PFSK-1 (cell line): ENCODE measurements at regions not wholly inside any gene's neighbourhood (a gene's known extent, or its start where the extent isn't known, plus 50 kb on each side); places are given as distances from the start of the nearest gene placed in this dataset.

Source experiments
- POLR2AphosphoS5 ChIP-seq: IDR thresholded peaks from 2 replicates; pipeline ENCODE4 v1.6.1; 2012; ENCODE audit warnings: low read depth, mild to moderate bottlenecking, control low read depth, low read length, moderate library complexity
- REST ChIP-seq, 2 experiments: IDR thresholded peaks; 2 replicates each; pipeline versions ENCODE4 v1.6.1 to v1.8.0; 2011 to 2012; ENCODE audit warnings: low read depth in 2 of 2, low read length in 2 of 2, control low read depth in 1 of 2, inconsistent platforms in 1 of 2, mild to moderate bottlenecking in 1 of 2, moderate library complexity in 1 of 2; ENCODE audit not compliant: insufficient read depth in 1 of 2
- SIN3A ChIP-seq: IDR thresholded peaks from 2 replicates; pipeline ENCODE4 v1.6.1; 2012; ENCODE audit warnings: mild to moderate bottlenecking, low read length, moderate library complexity, borderline replicate concordance; ENCODE audit not compliant: insufficient read depth
- TAF1 ChIP-seq: IDR thresholded peaks from 2 replicates; pipeline ENCODE4 v1.6.1; 2012; ENCODE audit warnings: low read length, control low read depth, borderline replicate concordance; ENCODE audit not compliant: insufficient read depth

- no peak for TF ChIP-seq POLR2AphosphoS5
- TF ChIP-seq TAF1, result no peak
- TF ChIP-seq REST (IDR thresholded peaks at IDR 0.05; ENCODE audit: insufficient read depth in 1 of 2, low read depth in 2 of 2, low read length in 2 of 2), result no peak
- TF ChIP-seq SIN3A, result no peak
Measured at GRCh38 chr18:11283479-11284161, 134.3 kb upstream of the PIEZO2 start.
